Testis (tissue), 2 donors: ENCODE measurements at regions not wholly inside any gene's neighbourhood (a gene's known extent, or its start where the extent isn't known, plus 50 kb on each side); places are given as distances from the start of the nearest gene placed in this dataset.
"Not testable (repeated sequence)": the region's sequence is repeated elsewhere in the genome, so short reads cannot be mapped to it uniquely, and the experiment has no call there.

Source experiments
- DNase-seq: peaks from one replicate; pipeline ENCODE4 v3.0.0-alpha.2; 2019
- H3K27ac ChIP-seq, 2 donors: fragments of 200-600 bp; sonication (generic); one replicate each; pipeline ENCODE4 v1.5.1; 2019
- H3K27me3 ChIP-seq: fragments of 200-600 bp; sonication (generic); one replicate; pipeline ENCODE4 v1.5.1; 2019
- H3K36me3 ChIP-seq: fragments of 200-600 bp; sonication (generic); one replicate; pipeline ENCODE4 v1.5.1; 2017; ENCODE audit warnings: low read depth; ENCODE audit errors: missing control alignments
- H3K4me1 ChIP-seq: fragments of 200-600 bp; sonication (generic); one replicate; pipeline ENCODE4 v1.5.1; 2019
- H3K4me3 ChIP-seq, 2 donors: fragments of 200-600 bp; sonication (generic); one replicate each; pipeline ENCODE4 v1.5.1; 2017 to 2019
- H3K9me3 ChIP-seq: fragments of 200-600 bp; sonication (generic); one replicate; pipeline ENCODE4 v1.5.1; 2017
- POLR2A ChIP-seq: fragments of 450-650 bp; IDR thresholded peaks from one replicate; pipeline ENCODE4 v1.6.1; 2017; ENCODE audit warnings: antibody characterized with exemption, mild to moderate bottlenecking, moderate library complexity
- WGBS, 2 donors: methylation state at CpG; one replicate each; pipeline ENCODE4 v1.1.5; 2018; 5-methylcytosine and 5-hydroxymethylcytosine counted together
- intact Hi-C: fragments of 100-400 bp; cut with DNase I; formaldehyde crosslinking; loops from one replicate; pipeline ENCODE4 v1.15.1; 2023; ENCODE audit warnings: low total_unique reads
- TF ChIP-seq, protein P1 (sequence below), 3 experiments: fragments of 450-650 bp in 2 of 3; fragments of 200-600 bp in 1 of 3; sonication (generic) in 1 of 3; IDR thresholded peaks; one replicate each; pipeline ENCODE4 v1.5.1; 2016 to 2019; ENCODE audit warnings: antibody characterized with exemption in 3 of 3, mild to moderate bottlenecking in 2 of 3, moderate library complexity in 1 of 3

DNA sequence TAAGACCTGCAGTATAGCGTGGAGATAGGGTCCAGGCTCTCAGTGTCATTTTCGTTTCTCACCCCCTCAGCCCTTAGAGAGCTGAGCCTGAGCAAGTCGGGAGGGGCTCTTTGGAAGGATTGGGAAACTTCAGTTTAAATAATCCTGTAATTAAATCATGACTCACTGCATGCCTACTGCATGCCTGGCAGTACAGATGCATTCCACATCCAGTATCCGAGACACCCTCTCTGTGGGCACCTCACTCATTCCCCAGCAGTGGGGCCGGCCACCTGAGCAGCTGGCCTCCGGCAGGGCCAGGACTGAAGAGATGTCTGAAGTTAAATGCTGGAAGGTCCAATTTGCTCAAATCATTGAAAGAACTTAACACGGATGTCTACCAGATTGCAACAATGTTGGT lies 316.6 kb downstream of the THBS2 start:
- no peaks in the 10 kb centered on the region for H3K9me3 ChIP-seq
- H3K36me3 ChIP-seq = no peaks in the 10 kb centered on the region
- H3K4me3 ChIP-seq = no peak overlapping the region
- H3K4me1 ChIP-seq = peaks cover 11% of the 10 kb centered on the region
- TF ChIP-seq, protein P1, sequence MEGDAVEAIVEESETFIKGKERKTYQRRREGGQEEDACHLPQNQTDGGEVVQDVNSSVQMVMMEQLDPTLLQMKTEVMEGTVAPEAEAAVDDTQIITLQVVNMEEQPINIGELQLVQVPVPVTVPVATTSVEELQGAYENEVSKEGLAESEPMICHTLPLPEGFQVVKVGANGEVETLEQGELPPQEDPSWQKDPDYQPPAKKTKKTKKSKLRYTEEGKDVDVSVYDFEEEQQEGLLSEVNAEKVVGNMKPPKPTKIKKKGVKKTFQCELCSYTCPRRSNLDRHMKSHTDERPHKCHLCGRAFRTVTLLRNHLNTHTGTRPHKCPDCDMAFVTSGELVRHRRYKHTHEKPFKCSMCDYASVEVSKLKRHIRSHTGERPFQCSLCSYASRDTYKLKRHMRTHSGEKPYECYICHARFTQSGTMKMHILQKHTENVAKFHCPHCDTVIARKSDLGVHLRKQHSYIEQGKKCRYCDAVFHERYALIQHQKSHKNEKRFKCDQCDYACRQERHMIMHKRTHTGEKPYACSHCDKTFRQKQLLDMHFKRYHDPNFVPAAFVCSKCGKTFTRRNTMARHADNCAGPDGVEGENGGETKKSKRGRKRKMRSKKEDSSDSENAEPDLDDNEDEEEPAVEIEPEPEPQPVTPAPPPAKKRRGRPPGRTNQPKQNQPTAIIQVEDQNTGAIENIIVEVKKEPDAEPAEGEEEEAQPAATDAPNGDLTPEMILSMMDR (IDR thresholded peaks at IDR 0.05) = no peak
- no peak for TF ChIP-seq POLR2A
- intact Hi-C loops = no loop called here
- H3K27me3 ChIP-seq = no peaks in the 10 kb centered on the region
- no peak overlapping the region for H3K27ac ChIP-seq
- 67 to 68% methylated on average over 7 of the region's 7 CpGs for WGBS, 2 donors
- DNase-seq = no peak

DNA sequence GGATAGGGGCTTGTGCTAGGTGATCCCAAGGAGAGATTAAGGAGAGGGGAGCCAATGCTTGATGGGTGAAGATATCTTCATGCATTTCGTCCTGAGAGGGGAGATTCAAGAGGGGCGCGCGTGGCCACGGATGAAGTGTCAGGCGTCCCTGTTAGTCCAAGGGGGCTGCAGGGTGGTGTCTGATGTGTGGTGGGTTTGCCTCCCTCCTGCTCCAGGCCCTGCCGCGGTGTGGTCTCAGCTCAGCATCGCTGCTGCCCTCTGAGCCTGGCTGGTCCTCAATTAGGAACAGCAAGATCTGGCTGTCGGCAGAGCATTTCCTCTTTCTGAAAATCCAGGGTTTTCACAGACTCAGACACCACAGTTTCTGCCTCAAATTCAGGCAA lies 318.0 kb downstream of the THBS2 start:
- peaks cover 4% of the 10 kb centered on the region for H3K4me1 ChIP-seq
- H3K27ac ChIP-seq = no peak overlapping the region
- H3K27me3 ChIP-seq = no peaks in the 10 kb centered on the region
- no peak for DNase-seq
- intact Hi-C loops = no loop called here
- H3K4me3 ChIP-seq = no peak overlapping the region
- WGBS, 2 donors = 56 to 69% methylated on average over 10 of the region's 10 CpGs
- H3K9me3 ChIP-seq = no peaks in the 10 kb centered on the region
- H3K36me3 ChIP-seq = no peaks in the 10 kb centered on the region
- TF ChIP-seq, protein P1 (IDR thresholded peaks at IDR 0.05) = no peak
- no peak for TF ChIP-seq POLR2A

DNA sequence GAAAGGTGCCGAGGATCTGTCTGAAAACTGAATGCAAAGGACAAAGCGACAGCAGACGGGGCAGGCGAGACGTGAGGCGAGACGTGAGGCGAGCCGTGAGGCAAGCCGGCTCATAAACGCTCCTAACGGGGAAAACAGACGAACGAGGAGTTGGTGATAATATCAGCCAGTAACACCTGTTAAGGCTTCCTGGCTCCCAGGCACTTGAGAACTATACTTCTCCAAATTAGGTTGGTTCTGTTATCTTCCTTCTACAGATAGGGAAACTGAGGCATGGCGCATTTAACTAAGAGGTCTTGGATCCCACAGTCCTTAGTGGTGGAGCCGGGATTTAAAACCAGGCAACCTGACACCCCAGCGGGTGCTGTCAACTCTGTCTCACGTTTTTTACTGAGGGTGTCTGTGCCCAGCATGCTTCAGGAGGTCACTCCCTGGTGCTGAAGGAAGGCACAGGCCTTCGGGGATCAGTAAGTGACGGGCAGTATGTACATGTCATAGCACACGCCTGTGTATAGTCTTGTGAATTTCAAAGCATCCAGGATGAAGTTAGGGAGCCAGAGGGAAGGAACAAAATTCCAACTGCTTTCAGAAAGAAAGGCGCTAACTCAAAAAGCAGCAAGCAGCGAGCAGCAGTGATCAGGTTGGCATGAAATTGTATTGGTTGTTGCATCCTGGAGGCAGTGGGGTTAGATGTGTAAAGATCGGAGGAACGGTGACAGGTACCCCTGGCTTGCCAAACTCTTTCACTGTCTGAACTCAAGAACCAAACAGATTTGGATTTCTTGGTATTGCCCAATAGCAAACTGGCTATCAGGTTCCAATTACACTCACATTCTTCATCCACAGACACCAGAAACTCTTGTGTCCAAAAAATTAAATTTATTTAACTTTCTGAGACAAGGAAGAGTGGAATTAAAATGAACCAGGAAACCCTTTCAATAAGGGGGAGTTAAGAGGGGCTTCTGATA lies 318.7 kb downstream of the THBS2 start:
- no peaks in the 10 kb centered on the region for H3K9me3 ChIP-seq
- no peak for DNase-seq
- H3K27me3 ChIP-seq = no peaks in the 10 kb centered on the region
- no peak overlapping the region for H3K4me3 ChIP-seq
- TF ChIP-seq, protein P1 (IDR thresholded peaks at IDR 0.05) = no peak
- TF ChIP-seq POLR2A = no peak
- H3K27ac ChIP-seq = no peak overlapping the region
- H3K36me3 ChIP-seq = no peaks in the 10 kb centered on the region
- no peaks in the 10 kb centered on the region for H3K4me1 ChIP-seq
- intact Hi-C loops = no loop called here
- WGBS, 2 donors = 80 to 82% methylated on average over 24 to 25 of the region's 25 CpGs

DNA sequence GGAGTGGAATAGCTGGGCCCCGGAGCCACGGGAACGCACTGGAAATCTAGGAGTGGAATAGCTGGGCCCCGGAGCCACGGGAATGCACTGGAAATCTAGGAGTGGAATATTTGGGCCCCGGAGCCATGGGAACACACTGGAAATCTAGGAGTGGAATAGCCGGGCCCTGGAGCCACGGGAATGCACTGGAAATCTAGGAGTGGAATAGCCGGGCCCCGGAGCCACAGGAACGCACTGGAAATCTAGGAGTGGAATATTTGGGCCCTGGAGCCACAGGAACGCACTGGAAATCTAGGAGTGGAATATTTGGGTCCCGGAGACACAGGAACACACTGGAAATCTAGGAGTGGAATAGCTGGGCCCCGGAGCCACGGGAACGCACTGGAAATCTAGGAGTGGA lies 321.5 kb downstream of the THBS2 start:
- DNase-seq, H3K4me1 ChIP-seq, H3K36me3 ChIP-seq, intact Hi-C loops, H3K4me3 ChIP-seq, H3K27me3 ChIP-seq, H3K27ac ChIP-seq, H3K9me3 ChIP-seq: not testable (repeated sequence)
- WGBS, 2 donors = 79 to 83% methylated on average over 15 to 16 of the region's 16 CpGs

DNA sequence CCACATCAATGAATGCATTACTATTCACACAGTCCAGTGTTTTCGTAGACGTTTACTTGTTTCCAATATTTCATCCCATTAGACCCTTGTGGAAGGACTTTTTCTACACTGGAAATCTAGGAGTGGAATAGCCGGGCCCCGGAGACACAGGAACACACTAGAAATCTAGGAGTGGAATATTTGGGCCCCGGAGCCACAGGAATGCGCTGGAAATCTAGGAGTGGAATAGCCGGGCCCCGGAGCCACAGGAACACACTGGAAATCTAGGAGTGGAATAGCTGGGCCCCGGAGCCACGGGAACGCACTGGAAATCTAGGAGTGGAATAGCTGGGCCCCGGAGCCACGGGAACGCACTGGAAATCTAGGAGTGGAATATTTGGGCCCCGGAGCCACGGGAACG lies 322.6 kb downstream of the THBS2 start:
- H3K9me3 ChIP-seq, H3K27me3 ChIP-seq, H3K4me3 ChIP-seq, H3K4me1 ChIP-seq, DNase-seq, H3K36me3 ChIP-seq, intact Hi-C loops, H3K27ac ChIP-seq: not testable (repeated sequence)
- 73 to 80% methylated on average over 16 to 17 of the region's 17 CpGs for WGBS, 2 donors
